Right lung (tissue), 2 donors: ENCODE measurements at regions not wholly inside any gene's neighbourhood (a gene's known extent, or its start where the extent isn't known, plus 50 kb on each side); places are given as distances from the start of the nearest gene placed in this dataset.
"Not testable (repeated sequence)": the region's sequence is repeated elsewhere in the genome, so short reads cannot be mapped to it uniquely, and the experiment has no call there.

Source experiments
- DNase-seq, 2 donors: peaks; one replicate each; pipeline ENCODE4 v3.0.0-alpha.2; 2013

GRCh38 chr12:13924286-13924685 is 57.1 kb downstream of the GRIN2B start:
- DNase-seq: no peak

- DNase-seq: no peak
Measured at GRCh38 chr12:13918897-13919296, 62.5 kb downstream of the GRIN2B start.

GRCh38 chr12:13915096-13915495 is 66.3 kb downstream of the GRIN2B start:
- no peak for DNase-seq

- no peak for DNase-seq
Measured at GRCh38 chr12:13913371-13913770, 68.0 kb downstream of the GRIN2B start.

GRCh38 chr12:13911756-13912554 is 69.4 kb downstream of the GRIN2B start:
- DNase-seq: no peak

- no peak for DNase-seq
Measured at GRCh38 chr12:13905794-13906193, 75.6 kb downstream of the GRIN2B start.

GRCh38 chr12:13900718-13901117 is 80.7 kb downstream of the GRIN2B start:
- no peak for DNase-seq

GRCh38 chr12:13898387-13898786 is 83.0 kb downstream of the GRIN2B start:
- DNase-seq: not testable (repeated sequence)

- no peak for DNase-seq
Measured at GRCh38 chr12:13897811-13898210, 83.6 kb downstream of the GRIN2B start.

- no peak for DNase-seq
Measured at GRCh38 chr12:13896063-13896626, 85.3 kb downstream of the GRIN2B start.

- no peak for DNase-seq
Measured at GRCh38 chr12:13891902-13892301, 89.5 kb downstream of the GRIN2B start.

- no peak for DNase-seq
Measured at GRCh38 chr12:13890943-13891342, 90.5 kb downstream of the GRIN2B start.

- DNase-seq: no peak
Measured at GRCh38 chr12:13887779-13888388, 93.5 kb downstream of the GRIN2B start.

- DNase-seq: no peak
Measured at GRCh38 chr12:13882176-13882575, 99.2 kb downstream of the GRIN2B start.

GRCh38 chr12:13880613-13881012 is 100.8 kb downstream of the GRIN2B start:
- no peak for DNase-seq

- DNase-seq: no peak
Measured at GRCh38 chr12:13875744-13876143, 105.7 kb downstream of the GRIN2B start.

GRCh38 chr12:13870255-13870654 is 111.1 kb downstream of the GRIN2B start:
- DNase-seq: no peak

- peak; percentile 38 to 64 for DNase-seq
Measured at GRCh38 chr12:13864081-13864673, 117.2 kb downstream of the GRIN2B start.

GRCh38 chr12:13857750-13858149 is 123.7 kb downstream of the GRIN2B start:
- DNase-seq: no peak

- DNase-seq: no peak
Measured at GRCh38 chr12:13853471-13853870, 127.9 kb downstream of the GRIN2B start.

- no peak for DNase-seq
Measured at GRCh38 chr12:13851828-13852227, 129.6 kb downstream of the GRIN2B start.

GRCh38 chr12:13849456-13849855 is 131.9 kb downstream of the GRIN2B start:
- DNase-seq: no peak

GRCh38 chr12:13843841-13844240 is 137.6 kb downstream of the GRIN2B start:
- DNase-seq: peak in 1 of 2 donors; percentile 3
